GM18907 (cell line): ENCODE measurements at regions not wholly inside any gene's neighbourhood (a gene's known extent, or its start where the extent isn't known, plus 50 kb on each side); places are given as distances from the start of the nearest gene placed in this dataset.

ENCODE experiments used
- ATAC-seq: cut with Tn5 transposase; IDR thresholded peaks from one replicate; pipeline ENCODE4 v1.9.1; 2021; ENCODE audit warnings: mild to moderate bottlenecking, moderate library complexity; ENCODE audit not compliant: unreplicated experiment

DNA sequence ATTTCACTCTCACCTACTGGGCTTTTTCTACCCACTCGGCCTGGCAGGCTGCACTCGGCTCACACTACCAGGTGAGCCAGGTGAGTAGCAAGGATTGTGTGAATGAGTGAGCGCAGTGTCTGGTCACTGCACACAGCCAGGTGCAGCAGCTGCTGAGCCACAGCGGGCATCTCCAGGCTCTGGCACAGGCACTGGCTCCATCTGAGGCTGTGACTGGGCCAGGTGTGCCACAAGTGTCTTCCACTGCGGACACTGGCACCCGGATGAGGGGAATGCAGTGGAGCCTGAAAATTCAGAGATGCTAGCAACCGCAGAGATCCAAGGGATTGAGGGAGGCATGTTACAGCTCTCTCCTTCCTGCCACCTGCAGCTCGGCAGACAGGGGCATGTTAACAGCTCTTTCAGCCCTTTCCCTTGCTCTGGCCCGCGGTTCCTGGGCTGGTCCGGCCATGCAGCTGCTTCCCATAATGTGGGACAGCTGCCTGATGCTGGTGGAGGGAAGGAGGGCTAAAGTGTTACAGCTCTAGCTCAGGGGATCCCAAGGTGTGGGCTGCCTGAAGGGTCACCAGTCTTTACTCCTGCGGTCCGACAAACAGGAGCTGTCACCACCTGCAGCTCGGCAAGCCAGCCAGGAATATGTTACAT, 1038.3 kb downstream of the AMY1C start:
- ATAC-seq = no peak

DNA sequence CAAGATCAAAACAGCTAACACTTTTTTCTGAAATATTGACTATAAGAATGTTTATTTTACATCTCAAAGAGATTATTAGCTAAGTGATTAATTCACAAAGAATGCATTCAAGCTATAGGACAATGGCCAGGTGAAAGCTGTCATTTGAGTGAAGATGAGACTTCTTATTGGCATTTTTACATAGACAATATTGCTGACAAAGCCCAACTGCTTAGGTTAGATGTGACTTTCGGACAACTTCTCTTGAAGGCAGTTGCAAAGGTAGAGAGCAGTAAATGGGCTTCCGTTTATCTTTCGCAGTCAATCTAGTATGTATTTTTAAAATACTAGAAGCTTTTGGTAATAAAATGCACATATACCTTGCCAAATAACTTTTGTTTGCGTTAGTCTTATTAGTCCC, 1041.3 kb downstream of the AMY1C start:
- ATAC-seq = no peak

DNA sequence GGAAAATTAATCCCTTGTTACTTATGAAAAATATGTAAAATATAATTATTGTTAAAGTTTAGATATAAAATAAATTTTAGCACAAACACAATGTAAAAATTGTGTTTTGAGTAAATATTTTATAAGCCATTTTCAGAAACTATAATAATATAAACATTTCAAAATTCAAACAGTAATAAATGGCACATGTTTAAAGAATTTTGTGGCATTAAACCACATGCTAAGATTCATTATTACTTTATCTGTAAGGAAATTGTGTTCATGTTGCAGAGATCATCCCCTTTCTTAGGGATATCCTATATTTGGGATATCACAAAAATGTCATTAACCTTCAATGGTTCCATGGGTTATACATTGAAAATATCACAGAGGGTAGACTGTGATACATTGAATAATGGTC, 1044.3 kb downstream of the AMY1C start:
- ATAC-seq = no peak

DNA sequence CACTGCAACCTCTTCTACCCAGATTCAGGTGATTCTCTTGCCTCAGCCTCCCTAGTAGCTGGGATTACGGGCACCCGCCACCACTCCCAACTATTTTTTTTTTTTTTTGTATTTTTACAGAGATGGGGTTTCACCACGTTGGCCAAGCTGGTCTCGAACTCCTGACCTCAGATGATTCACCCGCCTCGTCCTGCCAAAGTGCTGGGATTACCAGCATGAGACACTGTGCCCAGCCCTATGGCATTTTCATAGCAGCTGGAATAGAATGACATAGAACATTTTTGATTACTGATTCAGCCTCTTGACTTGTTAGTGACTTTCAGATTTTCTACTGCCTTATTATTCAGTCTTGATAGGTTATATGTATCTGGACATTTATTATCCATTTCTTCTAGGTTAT, 1046.2 kb downstream of the AMY1C start:
- no peak for ATAC-seq

DNA sequence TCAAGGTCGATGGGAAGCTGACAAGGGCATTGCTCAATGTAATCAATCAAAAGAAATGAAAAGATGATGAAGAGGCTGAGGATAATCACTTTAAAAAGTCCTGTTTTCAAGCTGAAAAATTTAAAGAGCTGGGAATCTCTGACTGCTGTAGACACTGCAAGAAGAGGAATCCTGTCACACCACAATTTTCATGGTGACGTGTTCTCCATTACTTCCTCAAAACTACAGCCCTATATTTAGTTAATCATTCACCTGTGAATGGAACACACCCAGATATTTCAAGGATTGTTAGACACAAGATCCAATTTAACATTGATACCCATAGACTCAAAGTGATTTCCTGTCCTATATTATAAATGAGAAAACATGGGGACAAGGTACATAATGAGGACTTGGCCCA, 1048.3 kb downstream of the AMY1C start:
- no peak for ATAC-seq

DNA sequence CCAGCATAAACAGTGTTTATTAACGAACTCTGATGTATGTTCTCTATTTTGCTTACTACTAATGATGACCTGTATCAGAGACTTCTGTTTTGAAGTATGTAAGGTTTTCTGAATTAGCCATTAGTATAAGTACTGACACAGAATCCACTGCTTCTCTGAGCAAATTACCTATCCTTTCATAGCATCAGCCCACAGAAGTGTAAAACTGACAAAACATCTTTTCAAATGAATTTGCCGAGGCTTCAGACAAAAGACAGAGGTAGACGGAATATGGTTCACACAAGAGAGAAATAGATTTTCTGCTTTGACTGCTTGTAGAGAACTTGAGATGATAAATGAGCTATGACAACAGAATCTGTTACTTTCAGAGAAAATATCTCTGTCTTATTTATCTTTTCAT, 1051.6 kb downstream of the AMY1C start:
- no peak for ATAC-seq

DNA sequence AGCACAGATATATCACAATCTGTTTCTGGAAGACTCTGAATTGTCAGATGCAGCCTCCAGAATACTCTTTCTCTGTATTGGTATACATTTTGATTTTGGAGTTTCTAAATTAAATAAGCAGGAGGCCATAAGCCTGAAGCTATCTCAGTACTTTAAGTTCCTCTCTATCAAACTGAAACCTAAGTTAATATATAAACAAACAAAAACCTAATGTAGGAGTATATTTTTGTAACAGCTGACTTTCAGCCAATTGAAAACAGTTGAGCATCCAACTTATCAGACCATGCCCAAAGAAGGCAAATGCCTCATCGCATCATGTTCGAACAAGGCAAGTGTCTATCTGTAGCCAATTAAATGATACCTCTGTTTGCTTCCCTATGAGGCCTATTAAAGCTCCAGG, 1054.4 kb downstream of the AMY1C start:
- ATAC-seq = peak; percentile 76

DNA sequence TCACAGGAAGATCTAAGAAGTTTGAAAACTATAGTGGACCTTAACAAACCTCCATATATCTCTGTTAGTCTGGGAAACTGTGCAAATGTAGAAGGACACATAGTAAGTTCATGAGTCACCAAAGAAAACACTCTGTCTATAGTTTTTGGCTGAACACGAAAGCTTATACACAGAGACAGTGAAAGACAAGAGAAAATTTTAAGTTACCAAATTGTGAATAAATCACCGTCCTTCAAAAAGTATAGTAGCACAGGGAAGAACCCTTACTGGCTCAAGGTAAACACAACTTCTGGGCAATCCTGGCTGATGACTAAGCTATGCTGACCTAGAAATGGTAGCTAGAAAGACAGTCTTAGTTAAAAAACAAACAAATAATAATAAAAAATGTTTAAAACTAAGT, 1057.9 kb downstream of the AMY1C start:
- ATAC-seq = no peak

DNA sequence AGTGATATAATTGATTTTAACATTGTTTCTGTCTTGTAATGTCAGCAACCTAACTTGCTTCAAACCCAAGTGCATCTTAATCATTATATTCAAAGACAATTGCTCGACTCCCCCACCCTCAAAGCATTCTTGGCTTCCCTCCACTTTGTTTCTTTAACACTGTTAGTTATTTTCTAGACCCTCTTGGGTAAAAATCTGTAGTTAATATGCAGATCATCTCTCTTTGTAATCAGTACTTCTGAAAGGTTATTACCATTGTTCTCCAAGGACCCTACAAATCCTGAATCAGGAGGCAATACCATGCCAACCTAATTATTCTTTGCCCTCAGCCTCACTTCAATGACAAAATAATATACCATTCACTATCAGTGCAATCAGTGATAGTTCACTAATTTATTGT, 1075.7 kb downstream of the AMY1C start:
- ATAC-seq = no peak

DNA sequence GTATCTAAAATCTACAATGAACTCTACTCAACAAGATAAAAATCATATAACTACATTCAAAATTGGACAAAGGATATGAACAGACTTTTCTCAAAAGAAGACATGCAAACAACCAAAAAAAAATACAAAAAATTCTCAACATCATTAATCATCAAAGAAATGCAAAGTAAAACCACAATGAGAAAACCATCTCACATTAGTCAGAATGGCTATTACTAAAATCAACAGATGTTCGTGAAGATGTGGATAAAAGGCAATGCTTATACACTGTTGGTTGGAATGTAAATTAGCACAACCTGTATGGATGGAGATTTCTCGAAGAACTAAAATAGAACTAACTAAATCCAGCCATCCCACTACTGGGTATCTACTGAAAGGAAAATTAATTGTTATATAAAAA, 1080.8 kb downstream of the AMY1C start:
- no peak for ATAC-seq

DNA sequence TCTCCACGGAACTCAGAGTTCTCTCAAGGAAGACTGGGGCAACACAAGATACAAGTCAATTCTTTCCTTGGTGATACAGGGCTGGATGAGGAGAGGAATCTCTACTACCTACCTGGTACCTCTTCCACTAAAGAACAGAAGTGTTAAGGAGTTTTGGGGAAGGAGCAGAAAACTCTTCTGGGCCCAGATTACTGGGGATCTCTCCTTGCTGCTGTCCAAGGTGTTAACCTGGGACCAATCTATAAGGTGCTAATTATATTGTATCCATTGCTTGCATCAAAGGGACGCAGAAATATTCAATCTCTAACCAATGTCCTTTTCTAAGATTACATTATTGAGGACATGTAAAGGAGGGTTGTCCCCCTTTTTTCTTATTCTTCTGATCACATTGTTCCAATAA, 1102.5 kb downstream of the AMY1C start:
- ATAC-seq = no peak

DNA sequence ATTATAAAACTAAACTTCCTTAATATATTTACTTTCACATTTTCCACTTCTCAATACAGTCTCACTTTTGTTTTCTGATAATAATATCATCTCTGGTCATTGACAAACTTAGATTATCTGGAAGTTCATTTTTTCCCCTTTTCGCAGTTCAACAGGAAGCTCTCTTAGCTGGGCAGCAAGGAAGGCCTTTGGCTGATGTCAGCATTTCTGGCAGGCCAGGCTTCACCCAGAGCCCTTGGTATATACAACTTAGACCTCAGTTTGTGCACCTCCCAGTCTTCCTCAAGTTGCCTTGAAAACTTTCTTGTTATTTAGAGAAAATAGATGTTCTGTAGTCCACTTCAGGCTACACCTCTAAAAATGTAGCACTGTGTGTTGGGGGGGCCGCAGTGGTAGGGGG, 1103.6 kb downstream of the AMY1C start:
- no peak for ATAC-seq

DNA sequence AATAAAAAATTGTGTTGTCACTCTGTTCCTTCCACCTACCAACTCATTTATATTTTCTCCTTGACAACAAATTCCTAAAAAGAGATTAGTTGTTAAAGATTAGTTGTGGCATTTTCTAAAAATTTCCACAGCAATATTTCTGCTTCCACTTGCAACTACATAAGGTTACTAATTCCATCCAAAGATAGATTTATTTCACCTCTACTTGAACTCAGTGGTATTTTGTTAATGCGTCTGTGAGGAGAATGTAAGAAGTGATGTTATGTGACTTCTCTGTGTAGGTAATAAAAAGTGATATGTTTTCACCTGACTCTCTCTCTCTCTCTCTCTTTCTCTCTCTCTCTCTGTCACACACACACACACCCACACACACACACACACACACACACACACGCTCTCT, 1104.8 kb downstream of the AMY1C start:
- ATAC-seq = no peak

DNA sequence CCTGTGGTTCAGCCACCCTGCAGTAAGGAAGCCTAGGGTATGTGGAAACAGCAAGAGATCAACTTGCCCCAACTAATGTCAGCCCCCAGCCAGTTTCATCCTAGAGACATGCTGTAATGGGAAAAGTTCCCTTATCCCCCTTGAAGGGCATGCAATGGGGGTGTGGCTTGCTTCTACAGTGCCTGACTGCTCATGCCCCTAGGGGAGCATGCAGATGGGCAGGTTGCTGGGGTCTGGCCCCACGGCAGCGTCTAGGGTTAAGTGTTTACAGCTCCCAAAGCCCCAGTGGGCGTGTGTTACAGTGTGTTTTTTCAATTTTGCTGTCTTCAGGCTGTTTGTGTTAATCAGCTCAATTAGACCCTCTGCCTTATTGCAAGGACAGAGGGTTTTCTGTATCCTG, 1105.9 kb downstream of the AMY1C start:
- ATAC-seq = no peak

DNA sequence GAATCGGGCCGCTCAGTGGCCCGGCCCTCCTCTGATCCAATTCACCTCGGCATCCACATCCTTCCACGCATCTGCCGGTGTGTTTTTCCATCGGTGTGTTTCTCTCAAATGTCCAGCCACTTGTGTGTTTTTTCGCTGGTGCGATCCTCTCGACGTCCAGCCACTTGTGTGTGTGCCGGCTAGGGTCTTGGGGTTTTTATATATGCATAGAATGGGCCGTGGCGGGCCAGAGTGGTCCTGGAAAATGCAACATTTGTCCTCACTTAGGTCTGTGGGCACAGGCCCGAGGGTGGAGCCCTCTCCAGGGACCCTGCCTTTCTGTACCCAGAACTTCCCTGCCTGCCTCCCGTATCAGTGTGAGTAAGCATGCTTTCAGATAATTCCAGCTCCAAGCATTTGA, 1106.4 kb downstream of the AMY1C start:
- ATAC-seq = no peak

DNA sequence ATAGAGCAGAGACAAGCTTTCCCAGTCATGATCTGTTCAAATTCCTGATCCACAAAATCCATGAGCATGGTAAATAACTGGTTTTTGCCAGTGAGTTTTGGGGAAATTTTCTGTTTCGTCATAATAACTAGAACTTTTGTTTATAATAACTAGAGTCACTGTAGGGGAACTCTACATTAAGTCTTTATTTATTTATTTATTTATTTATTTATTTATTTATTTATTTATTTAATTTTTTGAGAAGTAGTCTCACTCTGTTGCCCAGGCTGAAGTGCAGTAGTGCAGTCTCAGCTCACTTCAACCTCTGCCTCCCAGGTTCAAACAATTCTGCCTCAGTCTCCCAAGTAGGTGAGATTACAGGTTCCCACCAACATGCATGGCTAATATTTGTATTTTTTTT, 1106.8 kb downstream of the AMY1C start:
- no peak for ATAC-seq

DNA sequence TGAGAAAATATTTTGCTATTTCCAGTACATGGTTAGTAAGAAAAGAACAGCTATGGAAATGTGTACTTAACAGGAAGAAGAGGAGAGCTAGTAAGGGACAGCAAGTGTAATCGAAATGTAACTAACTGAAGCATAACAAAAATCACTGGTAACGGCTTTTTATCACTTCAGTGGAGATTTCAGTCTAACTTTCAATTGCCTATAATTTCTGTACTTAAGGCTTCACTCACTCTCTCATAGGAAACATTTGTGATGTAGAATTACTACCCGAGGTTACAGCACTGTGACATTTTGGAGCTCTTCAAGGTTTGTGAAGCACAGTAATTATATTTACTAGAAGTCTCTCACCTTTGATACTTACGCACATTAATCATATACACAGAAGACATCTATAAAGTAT, 1119.1 kb downstream of the AMY1C start:
- no peak for ATAC-seq

DNA sequence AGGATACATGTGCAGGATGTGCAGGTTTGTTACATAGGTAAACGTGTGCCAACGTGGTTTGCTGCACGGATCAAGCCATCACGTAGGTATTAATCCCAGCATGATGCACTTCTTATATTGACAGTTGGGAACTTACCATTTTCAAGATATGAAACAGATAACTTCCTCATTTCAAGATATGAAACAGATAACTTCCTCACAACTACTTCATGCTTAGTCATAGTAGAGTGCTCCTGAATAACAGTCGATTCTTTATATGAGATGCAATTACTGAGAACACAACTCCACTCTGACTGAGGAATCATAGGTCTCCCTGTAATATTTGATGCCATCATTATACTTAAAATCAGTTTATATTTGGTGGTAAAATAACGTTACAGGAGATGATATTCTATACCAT, 1124.3 kb downstream of the AMY1C start:
- peak; percentile 96 for ATAC-seq

DNA sequence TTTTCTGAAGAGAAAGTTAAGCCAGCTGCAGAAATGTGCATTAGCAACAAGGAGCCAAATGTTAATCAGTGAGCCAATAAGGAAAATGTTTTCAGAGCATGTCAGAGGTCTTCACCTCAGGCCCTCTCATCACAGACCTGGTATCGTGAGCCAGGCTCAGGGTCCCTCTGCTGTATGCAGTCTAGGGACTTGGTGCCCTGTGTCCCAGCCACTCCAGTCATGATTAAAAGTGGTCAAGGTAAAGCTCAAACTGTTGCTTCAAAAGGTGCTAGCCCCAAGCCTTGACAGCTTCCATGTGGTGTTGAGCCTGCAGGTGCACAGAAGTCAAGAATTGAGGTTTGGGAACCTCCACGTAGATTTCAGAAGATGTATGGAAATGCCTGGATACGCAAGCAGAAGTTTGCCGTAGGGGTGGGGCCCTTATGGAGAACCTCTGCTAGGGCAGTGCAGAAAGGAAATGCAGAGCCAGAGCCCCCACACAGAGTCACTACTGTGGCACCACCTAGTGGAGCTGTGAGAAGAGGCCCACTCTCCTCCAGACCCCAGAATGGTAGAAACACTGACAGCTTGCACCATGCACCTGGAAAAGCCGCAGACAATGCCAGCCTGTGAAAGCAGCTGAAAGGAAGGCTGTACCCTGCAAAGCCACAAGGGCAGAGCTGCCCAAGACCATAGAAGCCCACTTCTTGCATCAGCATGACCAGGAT, 1128.7 kb downstream of the AMY1C start:
- no peak for ATAC-seq

DNA sequence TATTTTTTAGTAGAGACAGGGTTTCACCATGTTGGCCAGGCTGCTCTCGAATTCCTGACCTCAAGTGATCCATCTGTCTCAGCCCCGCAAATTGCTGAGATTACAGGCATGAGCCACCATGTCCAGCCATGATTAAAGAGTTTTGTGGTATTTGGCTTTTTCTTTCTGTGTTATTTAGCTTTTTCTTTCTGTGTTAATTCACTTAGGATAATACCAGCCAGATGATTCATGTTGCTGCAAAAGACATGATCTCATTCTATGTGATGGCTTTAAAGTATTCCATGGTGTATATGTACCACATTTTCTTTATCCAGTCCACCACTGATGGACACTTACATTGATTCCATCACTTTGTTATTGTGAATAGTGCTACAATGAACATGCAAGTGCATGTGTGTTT, 1135.2 kb downstream of the AMY1C start:
- no peak for ATAC-seq

DNA sequence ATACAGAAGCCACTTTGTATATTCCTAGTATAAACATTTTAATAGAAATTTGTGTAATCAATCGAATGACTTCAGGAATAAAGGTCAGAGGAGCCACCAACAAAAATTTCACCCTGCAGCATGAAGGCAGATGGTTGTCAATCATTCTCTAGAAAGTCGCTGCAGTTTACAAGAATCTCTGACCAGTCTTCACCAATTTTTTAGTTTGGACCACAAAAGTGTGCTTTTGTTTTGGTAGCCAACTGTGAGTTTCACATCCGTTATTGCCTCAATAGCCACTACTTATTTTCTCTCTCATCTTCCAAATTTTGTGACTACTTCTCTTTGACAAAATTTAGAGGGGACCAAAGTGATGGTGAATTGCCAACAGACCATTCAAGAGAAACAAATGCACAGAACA, 1155.6 kb downstream of the AMY1C start:
- ATAC-seq = no peak

DNA sequence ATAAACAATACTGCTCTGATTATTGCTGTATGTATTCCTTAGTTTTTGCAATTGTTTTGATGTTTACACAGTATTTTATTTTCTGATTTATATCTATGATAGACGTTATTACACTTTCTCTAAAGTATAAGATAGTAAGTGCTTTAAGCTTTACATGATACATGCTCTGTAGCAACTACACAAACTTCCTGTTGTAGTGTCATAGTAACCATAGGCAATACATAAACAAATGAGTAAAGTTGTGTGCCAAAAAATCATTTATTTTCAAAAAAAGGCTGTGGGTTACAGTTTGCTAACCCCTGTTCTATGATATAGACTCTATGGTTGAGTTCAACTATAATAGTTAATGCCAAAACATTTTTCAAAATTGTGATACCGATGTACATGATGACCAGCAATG, 1156.4 kb downstream of the AMY1C start:
- no peak for ATAC-seq

DNA sequence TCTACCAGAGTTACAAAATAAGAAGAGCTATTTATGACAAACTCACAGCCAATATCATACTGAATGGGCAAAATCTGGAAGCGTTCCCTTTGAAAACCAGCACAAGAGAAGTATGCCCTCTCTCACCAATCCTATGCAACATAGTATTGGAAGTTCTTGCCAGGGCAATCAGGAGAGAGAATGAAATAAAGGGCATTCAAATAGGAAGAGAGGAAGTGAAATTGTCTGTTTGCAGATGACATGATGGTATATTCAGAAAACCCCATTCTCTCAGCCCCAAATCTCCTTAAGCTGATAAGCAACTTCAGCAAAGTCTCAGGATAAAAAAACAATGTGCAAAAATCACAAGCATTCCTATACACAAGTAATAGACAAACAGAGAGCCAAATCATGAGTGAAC, 1169.5 kb downstream of the AMY1C start:
- ATAC-seq = no peak
